HepG2 (cell line): ENCODE measurements at regions not wholly inside any gene's neighbourhood (a gene's known extent, or its start where the extent isn't known, plus 50 kb on each side); places are given as distances from the start of the nearest gene placed in this dataset.

ENCODE experiments used
- CC2D1A ChIP-seq: sonication (generic); formaldehyde crosslinking; IDR thresholded peaks from 2 replicates; pipeline ENCODE4 v1.8.1; 2023; ENCODE audit warnings: mild to moderate bottlenecking, missing genetic modification reagents
- CHD2 ChIP-seq: IDR thresholded peaks from 2 replicates; pipeline ENCODE4 v1.6.1; 2011; ENCODE audit warnings: low read depth, low read length, improper control_type of control experiment
- CREM ChIP-seq, 2 experiments: sonication (generic) in 1 of 2; formaldehyde crosslinking in 1 of 2; IDR thresholded peaks; 2 replicates each; pipeline versions ENCODE4 v1.4.0 to v1.6.1; 2016 to 2020; ENCODE audit warnings: antibody characterized with exemption in 1 of 2, mild to moderate bottlenecking in 1 of 2, missing genetic modification reagents in 1 of 2
- EHMT2 ChIP-seq: fragments of 200-600 bp; sonication (generic); IDR thresholded peaks from 2 replicates; pipeline ENCODE4 v1.7.0; 2017; ENCODE audit warnings: antibody characterized with exemption, low read depth, low read length, borderline replicate concordance
- FOXO1 ChIP-seq: sonication (generic); formaldehyde crosslinking; IDR thresholded peaks from 2 replicates; pipeline ENCODE4 v1.4.0; 2020; ENCODE audit warnings: missing genetic modification reagents
- GATAD2A ChIP-seq: IDR thresholded peaks from 2 replicates; pipeline ENCODE4 v1.6.1; 2016
- HMG20B ChIP-seq: conservative IDR thresholded peaks from 2 replicates; pipeline ENCODE4 v1.6.1; 2016; ENCODE audit warnings: missing genetic modification reagents, missing compliant biosample characterization
- NPAS2 ChIP-seq: sonication (generic); formaldehyde crosslinking; IDR thresholded peaks from 2 replicates; pipeline ENCODE4 v1.8.0; 2022; ENCODE audit warnings: mild to moderate bottlenecking, missing genetic modification reagents, borderline replicate concordance
- NR2F1 ChIP-seq, 2 experiments: fragments of 450-650 bp in 1 of 2; formaldehyde crosslinking in 1 of 2; IDR thresholded peaks; 2 replicates each; pipeline versions ENCODE4 v1.5.0 to v1.6.1; 2016 to 2020; ENCODE audit warnings: mild to moderate bottlenecking in 1 of 2, missing compliant biosample characterization in 1 of 2, missing genetic modification reagents in 1 of 2, moderate library complexity in 1 of 2
- PRPF4 ChIP-seq: fragments of 200-400 bp; formaldehyde crosslinking; IDR thresholded peaks from 2 replicates; pipeline ENCODE4 v1.6.1; 2016; ENCODE audit warnings: low read length, low read depth; ENCODE audit not compliant: poor library complexity, severe bottlenecking
- RBM22 ChIP-seq: fragments of 200-400 bp; formaldehyde crosslinking; optimal IDR thresholded peaks from 2 replicates; pipeline ENCODE3; 2017; ENCODE audit warnings: mild to moderate bottlenecking, low read length, moderate library complexity
- REPIN1 ChIP-seq: sonication (generic); formaldehyde crosslinking; IDR thresholded peaks from 2 replicates; pipeline ENCODE4 v1.8.0; 2022; ENCODE audit warnings: missing genetic modification reagents, low read depth, mild to moderate bottlenecking, borderline replicate concordance
- SRY ChIP-seq: sonication (generic); formaldehyde crosslinking; IDR thresholded peaks from 2 replicates; pipeline ENCODE4 v1.8.0; 2022; ENCODE audit warnings: mild to moderate bottlenecking, missing genetic modification reagents
- TEAD3 ChIP-seq: optimal IDR thresholded peaks from 2 replicates; pipeline ENCODE3; 2016; ENCODE audit warnings: borderline replicate concordance
- U2AF1 ChIP-seq: fragments of 200-400 bp; formaldehyde crosslinking; optimal IDR thresholded peaks from 2 replicates; pipeline ENCODE3; 2017; ENCODE audit warnings: mild to moderate bottlenecking, low read depth, low read length
- ZFP1 ChIP-seq: IDR thresholded peaks from 2 replicates; pipeline ENCODE4 v1.6.1; 2016
- ZFYVE20 ChIP-seq: sonication (generic); formaldehyde crosslinking; IDR thresholded peaks from 2 replicates; pipeline ENCODE4 v1.8.0; 2023; ENCODE audit warnings: low read depth, mild to moderate bottlenecking, moderate library complexity, missing genetic modification reagents, borderline replicate concordance
- ZMAT3 ChIP-seq: sonication (generic); formaldehyde crosslinking; conservative IDR thresholded peaks from 2 replicates; pipeline ENCODE4 v1.7.0; 2021; ENCODE audit warnings: missing genetic modification reagents
- ZNF44 ChIP-seq: sonication (generic); formaldehyde crosslinking; IDR thresholded peaks from 2 replicates; pipeline ENCODE4 v1.5.1; 2020; ENCODE audit warnings: mild to moderate bottlenecking, missing genetic modification reagents
- ZNF552 ChIP-seq: sonication (generic); formaldehyde crosslinking; IDR thresholded peaks from 2 replicates; pipeline ENCODE4 v1.9.0; 2022; ENCODE audit warnings: missing genetic modification reagents, mild to moderate bottlenecking, borderline replicate concordance
- ZNF562 ChIP-seq: sonication (generic); formaldehyde crosslinking; IDR thresholded peaks from 2 replicates; pipeline ENCODE4 v1.8.0; 2022; ENCODE audit warnings: missing genetic modification reagents, borderline replicate concordance
- ZNF776 ChIP-seq: sonication (generic); formaldehyde crosslinking; IDR thresholded peaks from 2 replicates; pipeline ENCODE4 v1.4.0; 2020; ENCODE audit warnings: mild to moderate bottlenecking, missing genetic modification reagents
- ZZZ3 ChIP-seq: sonication (generic); formaldehyde crosslinking; IDR thresholded peaks from 2 replicates; pipeline ENCODE4 v1.4.0; 2020; ENCODE audit warnings: missing genetic modification reagents, mild to moderate bottlenecking, borderline replicate concordance
- TF ChIP-seq, protein P1 (sequence below): sonication (generic); formaldehyde crosslinking; IDR thresholded peaks from 2 replicates; pipeline ENCODE4 v1.4.0; 2020; ENCODE audit warnings: missing genetic modification reagents; ENCODE audit errors: not compliant biosample characterization
- TF ChIP-seq, protein P2 (sequence below): sonication (generic); formaldehyde crosslinking; IDR thresholded peaks from 2 replicates; pipeline ENCODE4 v1.4.0; 2020; ENCODE audit warnings: missing genetic modification reagents
- TF ChIP-seq, protein P3 (sequence below): sonication (generic); formaldehyde crosslinking; IDR thresholded peaks from 2 replicates; pipeline ENCODE4 v1.5.0; 2020; ENCODE audit warnings: missing genetic modification reagents
- TF ChIP-seq, protein P4 (sequence below): sonication (generic); formaldehyde crosslinking; IDR thresholded peaks from 2 replicates; pipeline ENCODE4 v1.9.0; 2021; ENCODE audit warnings: missing genetic modification reagents, borderline replicate concordance

DNA sequence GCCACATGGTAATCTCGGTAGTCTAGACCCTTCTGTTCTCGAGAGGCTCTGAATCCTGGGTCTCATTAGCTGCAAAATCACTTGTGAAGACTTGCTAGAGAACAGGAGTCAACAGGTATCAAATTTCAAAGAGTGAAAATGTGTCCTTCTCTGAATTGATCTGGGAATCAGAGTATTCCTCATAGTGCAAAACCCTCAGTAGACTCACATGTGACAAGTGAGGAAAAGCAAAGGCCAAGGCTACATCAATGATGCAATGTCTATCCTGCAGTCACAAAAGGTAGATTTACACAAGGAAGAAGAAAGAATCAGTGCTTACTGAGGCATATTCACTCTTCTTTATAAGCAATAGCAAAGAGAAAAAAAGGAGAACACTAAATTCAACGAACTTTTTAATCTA is 1220.0 kb upstream of the GJE1 start (continued):
- TF ChIP-seq ZNF552 (CRISPR knock-in tag) (no peak), ZNF562 (CRISPR knock-in tag) (no peak), NPAS2 (CRISPR knock-in tag) (no peak), CHD2 (no peak), U2AF1 (no peak), CREM (IDR thresholded peaks at IDR 0.05) (no peak), CREM (CRISPR knock-in tag; IDR thresholded peaks at IDR 0.05) (no peak), SRY (CRISPR knock-in tag) (no peak), ZFP1 (no peak), ZFYVE20 (CRISPR knock-in tag) (no peak), GATAD2A (peak; percentile 93), CC2D1A (CRISPR knock-in tag) (no peak), HMG20B (CRISPR knock-in tag) (no peak), TEAD3 (no peak), ZNF44 (no peak), ZNF776 (no peak), ZMAT3 (CRISPR knock-in tag) (no peak), RBM22 (no peak), REPIN1 (CRISPR knock-in tag) (peak; percentile 35; the same call in 1 of the 2 replicates), ZZZ3 (CRISPR knock-in tag) (no peak), EHMT2 (no peak), FOXO1 (no peak), NR2F1 (CRISPR knock-in tag; IDR thresholded peaks at IDR 0.05) (peak; percentile 77 to 88; a peak in 3 of 4 replicates), PRPF4 (no peak)
- TF ChIP-seq, protein P1, sequence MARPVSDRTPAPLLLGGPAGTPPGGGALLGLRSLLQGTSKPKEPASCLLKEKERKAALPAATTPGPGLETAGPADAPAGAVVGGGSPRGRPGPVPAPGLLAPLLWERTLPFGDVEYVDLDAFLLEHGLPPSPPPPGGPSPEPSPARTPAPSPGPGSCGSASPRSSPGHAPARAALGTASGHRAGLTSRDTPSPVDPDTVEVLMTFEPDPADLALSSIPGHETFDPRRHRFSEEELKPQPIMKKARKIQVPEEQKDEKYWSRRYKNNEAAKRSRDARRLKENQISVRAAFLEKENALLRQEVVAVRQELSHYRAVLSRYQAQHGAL (CRISPR knock-in tag) = no peak
- TF ChIP-seq, protein P2, sequence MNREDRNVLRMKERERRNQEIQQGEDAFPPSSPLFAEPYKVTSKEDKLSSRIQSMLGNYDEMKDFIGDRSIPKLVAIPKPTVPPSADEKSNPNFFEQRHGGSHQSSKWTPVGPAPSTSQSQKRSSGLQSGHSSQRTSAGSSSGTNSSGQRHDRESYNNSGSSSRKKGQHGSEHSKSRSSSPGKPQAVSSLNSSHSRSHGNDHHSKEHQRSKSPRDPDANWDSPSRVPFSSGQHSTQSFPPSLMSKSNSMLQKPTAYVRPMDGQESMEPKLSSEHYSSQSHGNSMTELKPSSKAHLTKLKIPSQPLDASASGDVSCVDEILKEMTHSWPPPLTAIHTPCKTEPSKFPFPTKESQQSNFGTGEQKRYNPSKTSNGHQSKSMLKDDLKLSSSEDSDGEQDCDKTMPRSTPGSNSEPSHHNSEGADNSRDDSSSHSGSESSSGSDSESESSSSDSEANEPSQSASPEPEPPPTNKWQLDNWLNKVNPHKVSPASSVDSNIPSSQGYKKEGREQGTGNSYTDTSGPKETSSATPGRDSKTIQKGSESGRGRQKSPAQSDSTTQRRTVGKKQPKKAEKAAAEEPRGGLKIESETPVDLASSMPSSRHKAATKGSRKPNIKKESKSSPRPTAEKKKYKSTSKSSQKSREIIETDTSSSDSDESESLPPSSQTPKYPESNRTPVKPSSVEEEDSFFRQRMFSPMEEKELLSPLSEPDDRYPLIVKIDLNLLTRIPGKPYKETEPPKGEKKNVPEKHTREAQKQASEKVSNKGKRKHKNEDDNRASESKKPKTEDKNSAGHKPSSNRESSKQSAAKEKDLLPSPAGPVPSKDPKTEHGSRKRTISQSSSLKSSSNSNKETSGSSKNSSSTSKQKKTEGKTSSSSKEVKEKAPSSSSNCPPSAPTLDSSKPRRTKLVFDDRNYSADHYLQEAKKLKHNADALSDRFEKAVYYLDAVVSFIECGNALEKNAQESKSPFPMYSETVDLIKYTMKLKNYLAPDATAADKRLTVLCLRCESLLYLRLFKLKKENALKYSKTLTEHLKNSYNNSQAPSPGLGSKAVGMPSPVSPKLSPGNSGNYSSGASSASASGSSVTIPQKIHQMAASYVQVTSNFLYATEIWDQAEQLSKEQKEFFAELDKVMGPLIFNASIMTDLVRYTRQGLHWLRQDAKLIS (CRISPR knock-in tag) = no peak
- TF ChIP-seq, protein P3, sequence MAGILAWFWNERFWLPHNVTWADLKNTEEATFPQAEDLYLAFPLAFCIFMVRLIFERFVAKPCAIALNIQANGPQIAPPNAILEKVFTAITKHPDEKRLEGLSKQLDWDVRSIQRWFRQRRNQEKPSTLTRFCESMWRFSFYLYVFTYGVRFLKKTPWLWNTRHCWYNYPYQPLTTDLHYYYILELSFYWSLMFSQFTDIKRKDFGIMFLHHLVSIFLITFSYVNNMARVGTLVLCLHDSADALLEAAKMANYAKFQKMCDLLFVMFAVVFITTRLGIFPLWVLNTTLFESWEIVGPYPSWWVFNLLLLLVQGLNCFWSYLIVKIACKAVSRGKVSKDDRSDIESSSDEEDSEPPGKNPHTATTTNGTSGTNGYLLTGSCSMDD (CRISPR knock-in tag) = no peak
- TF ChIP-seq, protein P4, sequence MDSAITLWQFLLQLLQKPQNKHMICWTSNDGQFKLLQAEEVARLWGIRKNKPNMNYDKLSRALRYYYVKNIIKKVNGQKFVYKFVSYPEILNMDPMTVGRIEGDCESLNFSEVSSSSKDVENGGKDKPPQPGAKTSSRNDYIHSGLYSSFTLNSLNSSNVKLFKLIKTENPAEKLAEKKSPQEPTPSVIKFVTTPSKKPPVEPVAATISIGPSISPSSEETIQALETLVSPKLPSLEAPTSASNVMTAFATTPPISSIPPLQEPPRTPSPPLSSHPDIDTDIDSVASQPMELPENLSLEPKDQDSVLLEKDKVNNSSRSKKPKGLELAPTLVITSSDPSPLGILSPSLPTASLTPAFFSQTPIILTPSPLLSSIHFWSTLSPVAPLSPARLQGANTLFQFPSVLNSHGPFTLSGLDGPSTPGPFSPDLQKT (CRISPR knock-in tag) = no peak
